SJCRH30 (cell line): ENCODE measurements at regions not wholly inside any gene's neighbourhood (a gene's known extent, or its start where the extent isn't known, plus 50 kb on each side); places are given as distances from the start of the nearest gene placed in this dataset.

Experiments used
- DNase-seq, 2 experiments: peaks; one replicate each; pipeline ENCODE4 v3.0.0-alpha.2; 2015 to 2020
- H3K27ac ChIP-seq: fragments of 250-450 bp; sonication (Bioruptor Pico); 2 replicates; pipeline ENCODE4 v1.5.1; 2020; ENCODE audit warnings: mild to moderate bottlenecking, moderate library complexity
- H3K27me3 ChIP-seq: fragments of 250-450 bp; sonication (Bioruptor Pico); 2 replicates; pipeline ENCODE4 v1.5.1; 2020; ENCODE audit warnings: mild to moderate bottlenecking, moderate library complexity
- H3K36me3 ChIP-seq: fragments of 250-450 bp; sonication (Bioruptor Pico); 2 replicates; pipeline ENCODE4 v1.5.1; 2020; ENCODE audit warnings: mild to moderate bottlenecking, moderate library complexity
- H3K4me1 ChIP-seq: fragments of 250-450 bp; sonication (Bioruptor Pico); 2 replicates; pipeline ENCODE4 v1.5.1; 2020; ENCODE audit warnings: mild to moderate bottlenecking, moderate library complexity
- H3K4me3 ChIP-seq: fragments of 250-450 bp; sonication (Bioruptor Pico); 2 replicates; pipeline ENCODE4 v1.5.1; 2020; ENCODE audit warnings: mild to moderate bottlenecking, moderate library complexity
- H3K9me3 ChIP-seq: fragments of 250-450 bp; sonication (Bioruptor Pico); replicated peaks from 2 replicates; pipeline ENCODE4 v1.5.1; 2020; ENCODE audit warnings: mild to moderate bottlenecking, moderate library complexity

DNA sequence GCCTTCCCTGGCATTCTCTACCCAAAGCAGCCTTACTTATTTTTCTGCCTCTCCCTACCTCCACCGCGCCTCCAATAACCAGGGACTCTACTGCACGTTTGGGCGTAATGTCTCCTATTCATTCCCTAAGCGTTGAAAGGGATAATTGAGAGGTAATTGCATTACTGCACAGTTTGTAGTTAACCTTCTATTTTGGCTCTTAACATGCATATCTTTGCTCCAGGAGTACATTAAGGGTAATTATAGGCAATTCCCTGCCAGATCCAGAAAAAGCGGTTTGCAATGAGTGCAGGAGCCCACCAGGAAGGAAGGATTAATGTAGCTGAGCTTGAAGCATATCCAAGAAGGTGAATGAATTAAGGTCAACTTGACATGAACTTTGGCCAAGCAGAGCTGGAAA, 558.4 kb downstream of the TYW1 start:
- Histone ChIP-seq H3K4me1 (0 out of 2 replicates have a peak, but pooled peaks cover 2% of the 10 kb centered on the region), H3K27me3 (no peaks in the 10 kb centered on the region; the same call in 1 of the 2 replicates), H3K36me3 (no peaks in the 10 kb centered on the region; the same call in 1 of the 2 replicates), H3K27ac (no peak overlapping the region), H3K4me3 (no peak overlapping the region), H3K9me3 (no peaks in the 10 kb centered on the region)
- no peak for DNase-seq

DNA sequence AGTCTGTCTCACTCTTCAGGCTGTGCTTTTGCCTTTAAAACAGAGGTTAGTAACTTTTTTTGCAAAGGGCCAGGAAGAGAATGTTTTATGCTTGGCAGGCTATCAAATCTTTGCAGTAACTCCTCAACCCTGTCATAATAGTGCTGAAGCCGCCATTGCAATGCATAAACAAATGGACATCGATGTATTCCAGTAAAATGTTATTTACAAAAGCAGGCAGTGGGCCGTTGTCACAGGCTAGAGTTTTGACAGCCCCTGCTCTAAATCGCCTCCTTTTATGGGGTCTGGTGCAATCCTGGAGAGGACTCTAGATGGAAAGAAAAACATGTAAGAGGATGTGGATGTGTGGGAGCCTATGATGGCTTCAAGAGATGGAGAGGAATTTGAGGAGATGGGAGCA, 568.3 kb downstream of the TYW1 start:
- Histone ChIP-seq H3K27me3 (peaks cover 4% of the 10 kb centered on the region; the same call in 1 of the 2 replicates), H3K27ac (no peak overlapping the region), H3K9me3 (no peaks in the 10 kb centered on the region), H3K4me3 (no peak overlapping the region), H3K4me1 (no peaks in the 10 kb centered on the region), H3K36me3 (no peaks in the 10 kb centered on the region)
- no peak for DNase-seq

DNA sequence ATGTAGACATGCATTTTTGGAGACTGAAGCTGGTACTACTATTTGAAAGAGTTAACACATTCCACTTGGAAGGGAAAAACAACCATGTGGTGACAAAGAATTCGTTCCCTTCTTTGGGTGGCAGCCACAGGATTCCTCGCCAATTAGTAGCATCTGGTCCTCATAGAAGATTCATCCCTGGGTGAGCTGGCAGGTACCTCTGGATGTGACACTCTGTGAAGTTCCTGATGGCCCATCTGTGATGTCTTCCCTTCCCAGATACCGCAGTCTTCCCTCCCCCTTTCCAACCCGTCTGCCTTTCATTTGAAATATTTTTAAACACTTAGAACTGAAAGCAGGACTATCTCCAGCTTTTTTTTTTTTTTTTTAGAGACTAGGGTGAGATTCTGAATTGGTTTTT, 569.5 kb downstream of the TYW1 start:
- H3K9me3 ChIP-seq = no peaks in the 10 kb centered on the region

DNA sequence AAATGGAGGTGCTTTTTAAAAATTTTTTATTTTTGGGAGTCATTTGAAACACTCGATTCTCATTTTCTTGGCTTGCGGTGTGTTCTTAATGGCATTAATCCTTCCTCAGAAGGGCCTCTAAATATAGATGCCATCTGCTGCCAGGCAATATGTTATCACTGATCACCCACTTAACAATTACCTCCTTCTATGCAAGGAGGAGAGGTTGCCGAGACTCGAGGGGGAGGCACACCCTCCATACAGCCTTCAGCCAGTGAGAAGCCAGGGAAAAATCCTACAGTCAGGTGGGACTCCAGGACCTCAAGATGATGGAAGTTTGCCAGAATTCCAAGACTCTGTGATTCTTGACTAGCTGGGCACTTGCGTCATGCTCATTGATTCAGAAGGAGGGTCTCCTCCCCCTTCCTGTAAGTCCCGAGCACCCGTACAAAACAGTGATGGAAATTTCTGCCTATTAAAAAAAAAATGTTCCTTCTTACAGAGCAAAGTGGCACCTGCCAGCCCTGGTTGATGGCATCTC, 574.5 kb downstream of the TYW1 start:
- Histone ChIP-seq H3K27me3 (0 out of 2 replicates have a peak, but pooled peaks cover 4% of the 10 kb centered on the region), H3K27ac (no peak overlapping the region), H3K9me3 (no peaks in the 10 kb centered on the region; the same call in none of the 2 replicates), H3K4me3 (no peak overlapping the region), H3K36me3 (no peaks in the 10 kb centered on the region), H3K4me1 (no peaks in the 10 kb centered on the region)
- no peak for DNase-seq

More for the DNA sequence above, 569.5 kb downstream of the TYW1 start:
- no peaks in the 10 kb centered on the region for H3K36me3 ChIP-seq
- H3K4me3 ChIP-seq = no peak overlapping the region
- H3K27me3 ChIP-seq = peaks cover 4% of the 10 kb centered on the region; the same call in 1 of the 2 replicates
- H3K4me1 ChIP-seq = no peaks in the 10 kb centered on the region
- H3K27ac ChIP-seq = no peak overlapping the region
- no peak for DNase-seq

DNA sequence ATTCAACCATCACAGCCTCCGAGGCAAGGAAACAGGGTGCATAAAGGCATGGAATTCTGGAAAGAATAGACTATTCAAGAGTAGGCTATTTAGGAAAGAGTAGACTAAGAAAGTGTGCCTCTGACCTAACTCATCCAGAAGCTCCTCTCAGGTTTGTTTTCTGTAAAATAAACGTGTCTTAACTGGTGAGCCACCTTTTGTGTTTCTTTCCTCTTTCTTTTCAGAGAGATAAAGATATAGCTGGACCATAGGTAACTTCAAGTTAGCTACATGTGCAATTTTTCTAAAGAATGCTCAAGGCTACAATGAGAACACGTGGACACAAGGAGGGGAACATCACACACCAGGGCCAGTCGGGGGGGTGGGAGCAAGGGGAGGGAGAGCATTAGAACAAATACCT, 577.0 kb downstream of the TYW1 start:
- Histone ChIP-seq H3K9me3 (no peaks in the 10 kb centered on the region; the same call in none of the 2 replicates), H3K27me3 (no peaks in the 10 kb centered on the region), H3K27ac (no peak overlapping the region), H3K4me1 (no peaks in the 10 kb centered on the region), H3K4me3 (no peak overlapping the region), H3K36me3 (no peaks in the 10 kb centered on the region)
- no peak for DNase-seq

DNA sequence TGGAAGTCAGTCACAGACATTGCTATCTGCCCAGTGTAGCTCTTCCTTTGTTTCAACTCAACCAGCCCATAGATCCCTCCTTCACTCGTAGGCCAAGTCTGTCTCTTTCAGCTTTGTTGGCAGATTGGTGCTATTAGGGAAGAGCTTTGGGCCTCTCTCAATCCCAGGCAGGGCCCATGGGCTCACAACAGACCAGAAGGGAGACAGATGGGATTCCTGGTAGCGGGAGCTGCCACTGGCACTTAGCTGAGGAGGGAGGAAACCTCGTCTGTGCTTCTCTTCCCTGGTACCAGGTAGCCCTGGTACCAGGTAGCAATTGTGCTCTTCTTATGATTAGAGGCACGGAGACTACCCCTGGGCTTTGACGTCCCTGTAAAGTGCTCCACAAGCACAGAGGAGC, 592.0 kb downstream of the TYW1 start:
- Histone ChIP-seq H3K36me3 (no peaks in the 10 kb centered on the region), H3K27me3 (no peaks in the 10 kb centered on the region), H3K27ac (no peak overlapping the region), H3K4me1 (0 out of 2 replicates have a peak, but pooled peaks cover 3% of the 10 kb centered on the region), H3K9me3 (0 out of 2 replicates have a peak, but pooled peaks cover 2% of the 10 kb centered on the region), H3K4me3 (no peak overlapping the region)
- DNase-seq = no peak

DNA sequence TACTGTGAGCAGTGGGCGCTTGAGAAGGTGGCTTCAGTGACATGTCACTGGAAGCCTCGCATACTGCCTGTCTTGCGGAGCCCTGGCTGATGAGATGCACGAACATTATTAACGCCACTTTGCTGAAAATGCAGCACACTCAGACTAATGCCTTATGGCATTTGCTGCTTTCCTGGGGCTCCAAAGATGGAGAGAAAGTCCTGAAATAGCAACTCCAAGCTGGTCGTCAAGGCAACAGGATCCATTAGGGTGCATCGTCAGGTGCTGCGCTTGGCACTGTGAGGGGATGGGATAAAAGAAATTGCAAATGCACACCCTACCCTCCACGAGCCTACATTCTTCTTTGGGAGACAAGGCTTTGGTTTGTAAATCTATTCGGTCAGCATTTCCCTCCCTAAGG, 592.5 kb downstream of the TYW1 start:
- DNase-seq = no peak
- 0 out of 2 replicates have a peak, but pooled peaks cover 2% of the 10 kb centered on the region for H3K9me3 ChIP-seq
- no peak overlapping the region for H3K4me3 ChIP-seq
- H3K27me3 ChIP-seq = no peaks in the 10 kb centered on the region
- 0 out of 2 replicates have a peak, but pooled peaks cover 3% of the 10 kb centered on the region for H3K4me1 ChIP-seq
- H3K27ac ChIP-seq = no peak overlapping the region
- H3K36me3 ChIP-seq = no peaks in the 10 kb centered on the region

DNA sequence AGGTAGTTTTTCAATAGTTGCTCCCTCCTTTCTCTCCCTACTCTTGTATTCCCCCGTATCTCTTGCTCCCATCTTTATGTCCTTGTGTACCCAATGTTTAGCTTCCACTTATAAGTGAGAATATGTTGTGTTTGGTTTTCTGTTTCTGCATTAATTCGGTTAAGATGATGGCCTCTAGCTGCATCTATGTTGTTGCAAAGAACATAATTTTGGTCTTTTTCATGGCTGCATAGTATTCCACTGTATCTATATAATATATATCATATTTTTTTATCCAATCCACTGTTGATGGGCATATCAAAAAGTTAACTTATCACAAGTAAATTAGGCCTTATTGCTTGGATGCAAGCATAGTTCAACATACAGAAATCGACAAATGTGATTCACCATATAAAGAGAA, 594.0 kb downstream of the TYW1 start:
- no peak overlapping the region for H3K4me3 ChIP-seq
- H3K4me1 ChIP-seq = 0 out of 2 replicates have a peak, but pooled peaks cover 3% of the 10 kb centered on the region
- no peaks in the 10 kb centered on the region for H3K27me3 ChIP-seq
- no peaks in the 10 kb centered on the region for H3K36me3 ChIP-seq
- no peak for DNase-seq
- 0 out of 2 replicates have a peak, but pooled peaks cover 2% of the 10 kb centered on the region for H3K9me3 ChIP-seq
- H3K27ac ChIP-seq = no peak overlapping the region

DNA sequence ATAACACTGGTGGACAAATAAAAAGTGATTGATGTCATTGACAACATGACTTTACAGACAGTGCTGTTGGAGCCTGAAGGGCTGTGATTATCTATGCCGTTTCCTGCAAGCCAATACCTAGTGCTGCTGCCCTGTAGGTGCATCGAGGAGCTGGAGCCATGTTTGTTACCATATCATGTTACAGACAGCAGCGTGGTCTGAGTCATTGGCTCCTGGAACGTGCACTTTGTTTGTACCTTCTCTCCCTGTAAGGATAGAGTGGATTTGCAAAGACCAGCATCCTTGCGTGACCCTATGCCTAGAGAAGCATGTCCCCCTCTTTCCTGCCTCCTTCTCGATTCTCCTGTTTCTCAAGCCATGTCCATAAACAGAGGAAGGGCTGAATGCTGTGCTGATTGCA, 597.2 kb downstream of the TYW1 start:
- 0 out of 2 replicates have a peak, but pooled peaks cover 2% of the 10 kb centered on the region for H3K9me3 ChIP-seq
- no peak overlapping the region for H3K27ac ChIP-seq
- no peak overlapping the region for H3K4me3 ChIP-seq
- 0 out of 2 replicates have a peak, but pooled peaks cover 3% of the 10 kb centered on the region for H3K4me1 ChIP-seq
- no peak for DNase-seq
- no peaks in the 10 kb centered on the region for H3K27me3 ChIP-seq
- H3K36me3 ChIP-seq = no peaks in the 10 kb centered on the region

DNA sequence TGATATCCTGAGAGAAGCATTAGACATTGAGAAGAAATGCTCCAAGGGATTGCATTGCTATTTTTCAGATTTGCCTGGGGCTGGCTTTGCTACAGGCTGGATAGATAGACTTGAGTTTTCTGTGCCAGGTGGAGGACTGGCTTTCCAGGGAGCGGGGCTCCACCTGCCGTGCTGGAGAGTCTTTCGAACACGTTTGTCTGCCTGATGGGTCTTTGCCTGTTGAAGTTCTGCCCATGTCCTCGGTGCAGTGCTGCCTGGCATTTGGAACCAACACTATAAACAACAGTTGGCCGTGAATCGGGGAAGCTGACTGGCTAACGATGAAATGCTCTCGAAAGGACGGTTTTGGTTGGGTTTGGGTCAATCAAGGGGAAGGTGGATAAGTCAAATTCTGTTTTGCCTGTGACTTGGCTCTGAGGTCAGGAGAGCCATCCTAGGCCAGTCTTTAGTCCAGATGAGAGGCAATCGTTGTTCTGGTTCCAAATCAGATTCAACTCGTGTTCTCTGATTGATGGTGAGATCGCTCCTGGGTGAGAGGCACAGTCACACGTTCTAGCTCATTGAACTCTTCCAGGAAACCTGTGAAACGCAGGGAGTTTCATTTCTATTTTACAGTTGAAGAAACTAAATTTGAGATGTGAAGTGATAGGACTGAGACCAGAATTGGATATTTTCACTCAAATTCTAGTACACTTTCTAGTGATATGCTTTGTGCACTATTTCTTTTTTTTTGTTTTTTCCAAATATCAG, 599.0 kb downstream of the TYW1 start:
- no peak overlapping the region for H3K27ac ChIP-seq
- DNase-seq = no peak
- 0 out of 2 replicates have a peak, but pooled peaks cover 2% of the 10 kb centered on the region for H3K9me3 ChIP-seq
- H3K27me3 ChIP-seq = peaks cover 10% of the 10 kb centered on the region
- H3K4me3 ChIP-seq = no peak overlapping the region
- H3K4me1 ChIP-seq = no peaks in the 10 kb centered on the region
- H3K36me3 ChIP-seq = no peaks in the 10 kb centered on the region

DNA sequence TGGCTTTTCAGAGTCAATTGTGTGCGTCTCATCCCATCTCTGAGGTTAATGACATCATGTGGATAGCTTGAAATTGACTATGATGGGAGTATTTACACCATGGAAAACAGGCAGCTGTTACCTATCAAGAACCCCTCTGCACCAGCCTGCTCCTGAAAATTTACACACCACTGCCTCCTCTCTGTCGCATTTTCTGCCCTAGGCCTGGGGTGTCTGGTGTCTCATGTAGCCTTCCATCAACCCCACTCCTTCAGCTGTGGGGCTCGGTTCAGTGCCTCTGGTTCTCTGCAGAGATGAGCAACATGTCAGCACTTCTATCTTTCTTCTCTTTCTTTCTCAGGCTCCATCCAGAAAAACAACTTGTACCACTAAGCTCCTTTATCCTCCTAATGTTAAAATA, 600.5 kb downstream of the TYW1 start:
- Histone ChIP-seq H3K4me1 (no peaks in the 10 kb centered on the region), H3K27me3 (peaks cover 15% of the 10 kb centered on the region), H3K36me3 (no peaks in the 10 kb centered on the region), H3K27ac (no peak overlapping the region), H3K9me3 (no peaks in the 10 kb centered on the region), H3K4me3 (no peak overlapping the region)
- DNase-seq = no peak

DNA sequence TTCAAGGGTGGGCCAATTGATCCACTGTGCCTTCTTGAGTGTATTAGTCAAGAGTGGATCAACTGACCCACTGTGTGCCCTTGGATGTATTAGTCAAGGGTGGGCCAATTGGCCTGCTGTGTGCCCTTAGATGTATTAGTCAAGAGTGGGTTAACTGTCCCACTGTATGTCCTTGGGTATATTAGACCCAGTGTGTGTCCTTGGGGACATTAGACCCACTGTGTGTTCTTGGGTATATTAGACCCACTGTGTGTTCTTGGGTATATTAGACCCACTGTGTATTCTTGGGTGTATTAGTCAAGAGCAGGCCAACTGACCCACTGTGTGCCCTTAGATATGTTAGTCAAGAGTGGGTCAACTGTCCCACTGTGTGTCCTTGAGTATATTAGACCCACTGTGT, 601.8 kb downstream of the TYW1 start:
- H3K36me3 ChIP-seq = no peaks in the 10 kb centered on the region
- no peak for DNase-seq
- no peak overlapping the region for H3K4me3 ChIP-seq
- H3K4me1 ChIP-seq = no peaks in the 10 kb centered on the region
- peaks cover 15% of the 10 kb centered on the region for H3K27me3 ChIP-seq
- no peaks in the 10 kb centered on the region for H3K9me3 ChIP-seq
- H3K27ac ChIP-seq = no peak overlapping the region

DNA sequence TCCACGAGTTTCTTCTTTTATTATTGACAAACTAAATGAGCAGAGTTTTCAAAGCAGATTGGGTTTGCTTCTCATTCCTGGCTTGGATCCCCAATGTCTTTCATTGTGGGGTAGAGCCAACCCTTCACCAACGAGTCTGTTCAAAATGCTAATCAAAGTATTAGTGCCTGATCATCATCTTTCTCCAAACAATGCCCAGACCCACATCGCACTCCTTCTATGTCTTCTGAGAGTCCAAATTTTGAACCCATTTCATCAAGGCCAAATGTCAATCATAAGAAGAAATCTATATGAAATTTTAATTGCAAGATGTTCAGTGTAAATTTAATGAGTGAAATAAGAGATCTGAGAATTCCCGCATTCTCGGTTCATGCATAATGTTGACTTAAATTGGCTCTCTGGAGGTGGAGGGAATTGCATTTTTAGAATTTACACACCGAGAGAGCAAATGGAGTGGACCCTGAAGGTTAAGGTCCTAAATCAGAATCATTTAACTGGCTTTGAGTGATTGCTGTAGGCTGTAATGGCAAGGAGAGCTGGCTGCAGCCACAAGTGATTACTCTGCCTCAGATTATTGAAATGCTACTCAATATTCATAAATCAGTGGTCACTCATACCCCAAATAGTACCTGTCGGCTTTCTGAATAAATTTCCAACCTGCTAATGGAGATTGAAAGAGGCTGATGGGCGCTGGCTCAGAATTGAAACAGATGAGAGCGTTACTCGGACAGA, 602.9 kb downstream of the TYW1 start:
- Histone ChIP-seq H3K9me3 (no peaks in the 10 kb centered on the region), H3K36me3 (no peaks in the 10 kb centered on the region), H3K4me1 (no peaks in the 10 kb centered on the region), H3K27ac (no peak overlapping the region), H3K27me3 (peaks cover 15% of the 10 kb centered on the region), H3K4me3 (no peak overlapping the region)
- no peak for DNase-seq

DNA sequence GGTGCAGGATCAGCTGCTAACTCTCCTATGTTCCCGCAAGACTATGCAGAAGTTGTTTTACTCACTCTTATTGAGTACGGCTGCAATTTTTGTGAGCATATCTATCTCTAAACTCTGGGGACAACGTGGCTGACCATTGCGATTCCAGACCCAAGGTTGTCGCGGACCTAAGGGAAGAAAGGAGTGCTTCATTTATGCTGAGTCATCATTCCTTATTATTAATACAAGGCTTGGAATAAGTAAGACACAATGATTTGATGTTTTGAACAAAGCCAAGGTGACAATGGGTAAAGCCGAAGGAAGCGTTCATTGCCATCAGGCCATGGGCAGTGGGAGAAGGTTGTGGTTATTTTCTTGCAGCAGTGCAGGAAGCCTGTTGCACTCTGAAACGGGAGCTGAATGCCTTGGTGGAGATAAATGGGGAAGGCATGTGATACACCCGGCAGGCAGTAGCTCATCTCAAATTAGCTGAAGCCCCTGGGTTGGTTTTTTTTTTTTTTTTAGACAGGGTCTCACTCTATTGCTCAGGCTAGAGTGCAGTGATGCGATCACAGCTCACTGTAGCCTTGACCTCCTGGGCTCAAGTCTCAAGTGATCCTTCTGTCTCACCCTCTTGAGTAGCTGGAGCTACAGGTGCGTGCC, 605.7 kb downstream of the TYW1 start:
- Histone ChIP-seq H3K27me3 (peaks cover 15% of the 10 kb centered on the region), H3K27ac (no peak overlapping the region), H3K36me3 (no peaks in the 10 kb centered on the region), H3K4me1 (no peaks in the 10 kb centered on the region), H3K4me3 (no peak overlapping the region), H3K9me3 (no peaks in the 10 kb centered on the region)
- no peak for DNase-seq
